Panc1 (cell line): ENCODE measurements at regions not wholly inside any gene's neighbourhood (a gene's known extent, or its start where the extent isn't known, plus 50 kb on each side); places are given as distances from the start of the nearest gene placed in this dataset.

Source experiments
- ATAC-seq: fragments of 200-7000 bp; cut with Tn5 transposase; 2 replicates; pipeline ENCODE4 v1.9.1; 2020; ENCODE audit warnings: mild to moderate bottlenecking, moderate library complexity
- BruUV-seq: library from RNA; stranded (reverse); fragments of 400-500 nt; replicated peaks from 2 replicates; lab custom pipeline; 2021; lab: Mats Ljungman, UMichigan
- CTCF ChIA-PET: fragments of 300-600 bp; sonication (Branson Sonifier 250); formaldehyde crosslinking; loops from one replicate; lab custom pipeline; 2022; ENCODE audit warnings: antibody characterized with exemption; lab: Charles Lee
- POLR2A ChIA-PET: fragments of 300-600 bp; sonication (Branson Sonifier 250); formaldehyde crosslinking; loops from one replicate; lab custom pipeline; 2022; ENCODE audit warnings: antibody characterized with exemption; lab: Charles Lee
- DNase-seq: peaks from one replicate; pipeline ENCODE4 v3.0.0-alpha.2; 2010; ENCODE audit warnings: low read depth, low spot score
- H3K27ac ChIP-seq: 2 replicates; pipeline ENCODE4 v1.5.1; 2011; ENCODE audit warnings: mild to moderate bottlenecking, low read length, inconsistent platforms
- H3K27me3 ChIP-seq: fragments of 200-500 bp; sonication (Bioruptor generic); 2 replicates; pipeline ENCODE4 v1.6.0; 2014; ENCODE audit warnings: low read length, inconsistent platforms; ENCODE audit not compliant: control insufficient read depth, insufficient read depth
- H3K36me3 ChIP-seq: fragments of 200-500 bp; sonication (Bioruptor generic); 2 replicates; pipeline ENCODE4 v1.5.1; 2014; ENCODE audit warnings: inconsistent platforms, mild to moderate bottlenecking, low read length, moderate library complexity; ENCODE audit not compliant: control insufficient read depth, insufficient read depth
- H3K4me1 ChIP-seq: 2 replicates; pipeline ENCODE4 v1.5.1; 2011; ENCODE audit warnings: inconsistent platforms, mild to moderate bottlenecking, low read length, moderate library complexity; ENCODE audit not compliant: control insufficient read depth, insufficient read depth
- H3K4me3 ChIP-seq, 2 experiments: 2 replicates each; pipeline ENCODE4 v1.5.1; 2011 to 2012; ENCODE audit warnings: low read depth in 2 of 2, low read length in 2 of 2, mild to moderate bottlenecking in 2 of 2, inconsistent platforms in 1 of 2, moderate library complexity in 1 of 2
- H3K9me3 ChIP-seq: fragments of 200-500 bp; sonication (Bioruptor generic); 2 replicates; pipeline ENCODE4 v1.5.1; 2014; ENCODE audit warnings: low read depth, mild to moderate bottlenecking, inconsistent platforms, low read length, moderate library complexity; ENCODE audit not compliant: control insufficient read depth, insufficient read depth
- CTCF ChIP-seq: fragments of 450-650 bp; IDR thresholded peaks from 2 replicates; pipeline ENCODE4 v1.5.1; 2017; ENCODE audit warnings: mild to moderate bottlenecking
- POLR2AphosphoS5 ChIP-seq: IDR thresholded peaks from 2 replicates; pipeline ENCODE4 v1.6.1; 2012; ENCODE audit warnings: mild to moderate bottlenecking, low read depth, low read length, moderate library complexity
- SIN3A ChIP-seq: IDR thresholded peaks from 2 replicates; pipeline ENCODE4 v1.6.1; 2012; ENCODE audit warnings: low read depth, mild to moderate bottlenecking, low read length, moderate library complexity, borderline replicate concordance; ENCODE audit not compliant: insufficient read depth
- TCF7L2 ChIP-seq: IDR thresholded peaks from 2 replicates; pipeline ENCODE4 v1.6.1; 2011; ENCODE audit warnings: mild to moderate bottlenecking, low read depth, low read length, inconsistent platforms
- in situ Hi-C: cut with HindIII; loops from 2 replicates; pipeline ENCODE4 v1.10.0; 2016; ENCODE audit warnings: low sequenced_read_pairs, low pct_unique_long_range_greater_than_20kb
- intact Hi-C: fragments of 100-400 bp; cut with micrococcal nuclease; formaldehyde crosslinking; loops from one replicate; pipeline ENCODE4 v1.10.0; 2022; ENCODE audit not compliant: unreplicated experiment
- TF ChIP-seq, protein P1 (sequence below), 2 experiments: IDR thresholded peaks; 2 replicates each; pipeline ENCODE4 v1.6.1; 2011 to 2012; ENCODE audit warnings: low read depth in 2 of 2, control low read depth in 1 of 2, low read length in 1 of 2, mild to moderate bottlenecking in 1 of 2, moderate library complexity in 1 of 2; ENCODE audit not compliant: insufficient read depth in 1 of 2

- no peak for TF ChIP-seq POLR2AphosphoS5
- TF ChIP-seq SIN3A: no peak
- Histone ChIP-seq H3K36me3 (no peaks in the 10 kb centered on the region), H3K27ac (no peak overlapping the region), H3K27me3 (no peaks in the 10 kb centered on the region), H3K4me1 (no peaks in the 10 kb centered on the region), H3K4me3 (no peak overlapping the region), H3K9me3 (no peaks in the 10 kb centered on the region)
- CTCF ChIA-PET: no interaction called here
- intact Hi-C loops: no loop called here
- no TSS peak for BruUV-seq
- in situ Hi-C loops: no loop called here
- POLR2A ChIA-PET: no interaction called here
- DNase-seq (no peak), ATAC-seq (no peak)
These were observed 517.4 kb downstream of the RAB28 start for GRCh38 chr4:12966726-12967125.

DNA sequence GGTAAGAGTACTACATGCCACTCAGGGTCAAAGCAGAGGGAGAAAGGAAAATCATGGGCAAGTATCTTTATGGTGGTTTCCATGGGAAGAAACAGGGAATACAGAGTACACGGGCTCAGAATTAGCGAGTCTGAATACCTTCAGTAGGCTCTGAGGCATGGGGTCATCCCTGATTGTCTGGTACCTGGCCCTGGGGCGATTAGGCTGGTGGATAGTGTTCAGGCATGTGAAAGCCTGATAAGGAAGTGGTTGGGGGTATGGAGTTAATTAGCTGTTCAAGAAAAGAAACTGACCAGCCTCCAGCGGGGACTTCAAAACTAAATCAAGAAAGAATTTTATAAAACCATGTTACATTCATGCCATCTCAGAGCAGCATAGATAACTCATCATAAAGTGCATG is 518.8 kb downstream of the RAB28 start:
- H3K36me3 ChIP-seq: no peaks in the 10 kb centered on the region
- no peak overlapping the region for H3K27ac ChIP-seq
- ChIA-PET CTCF (no interaction called here), POLR2A (no interaction called here)
- H3K4me3 ChIP-seq: no peak overlapping the region
- no peaks in the 10 kb centered on the region for H3K27me3 ChIP-seq
- no peak for ATAC-seq
- no peaks in the 10 kb centered on the region for H3K4me1 ChIP-seq
- intact Hi-C loops: no loop called here
- TF ChIP-seq CTCF: no peak
- no peak for TF ChIP-seq SIN3A
- TF ChIP-seq, protein P1, sequence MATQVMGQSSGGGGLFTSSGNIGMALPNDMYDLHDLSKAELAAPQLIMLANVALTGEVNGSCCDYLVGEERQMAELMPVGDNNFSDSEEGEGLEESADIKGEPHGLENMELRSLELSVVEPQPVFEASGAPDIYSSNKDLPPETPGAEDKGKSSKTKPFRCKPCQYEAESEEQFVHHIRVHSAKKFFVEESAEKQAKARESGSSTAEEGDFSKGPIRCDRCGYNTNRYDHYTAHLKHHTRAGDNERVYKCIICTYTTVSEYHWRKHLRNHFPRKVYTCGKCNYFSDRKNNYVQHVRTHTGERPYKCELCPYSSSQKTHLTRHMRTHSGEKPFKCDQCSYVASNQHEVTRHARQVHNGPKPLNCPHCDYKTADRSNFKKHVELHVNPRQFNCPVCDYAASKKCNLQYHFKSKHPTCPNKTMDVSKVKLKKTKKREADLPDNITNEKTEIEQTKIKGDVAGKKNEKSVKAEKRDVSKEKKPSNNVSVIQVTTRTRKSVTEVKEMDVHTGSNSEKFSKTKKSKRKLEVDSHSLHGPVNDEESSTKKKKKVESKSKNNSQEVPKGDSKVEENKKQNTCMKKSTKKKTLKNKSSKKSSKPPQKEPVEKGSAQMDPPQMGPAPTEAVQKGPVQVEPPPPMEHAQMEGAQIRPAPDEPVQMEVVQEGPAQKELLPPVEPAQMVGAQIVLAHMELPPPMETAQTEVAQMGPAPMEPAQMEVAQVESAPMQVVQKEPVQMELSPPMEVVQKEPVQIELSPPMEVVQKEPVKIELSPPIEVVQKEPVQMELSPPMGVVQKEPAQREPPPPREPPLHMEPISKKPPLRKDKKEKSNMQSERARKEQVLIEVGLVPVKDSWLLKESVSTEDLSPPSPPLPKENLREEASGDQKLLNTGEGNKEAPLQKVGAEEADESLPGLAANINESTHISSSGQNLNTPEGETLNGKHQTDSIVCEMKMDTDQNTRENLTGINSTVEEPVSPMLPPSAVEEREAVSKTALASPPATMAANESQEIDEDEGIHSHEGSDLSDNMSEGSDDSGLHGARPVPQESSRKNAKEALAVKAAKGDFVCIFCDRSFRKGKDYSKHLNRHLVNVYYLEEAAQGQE (IDR thresholded peaks at IDR 0.05; ENCODE audit: insufficient read depth in 1 of 2, low read depth in 2 of 2, low read length in 1 of 2): no peak
- no peak for TF ChIP-seq POLR2AphosphoS5
- TF ChIP-seq TCF7L2: no peak
- in situ Hi-C loops: no loop called here
- no peaks in the 10 kb centered on the region for H3K9me3 ChIP-seq
- no peak for DNase-seq
- BruUV-seq: no TSS peak

DNA sequence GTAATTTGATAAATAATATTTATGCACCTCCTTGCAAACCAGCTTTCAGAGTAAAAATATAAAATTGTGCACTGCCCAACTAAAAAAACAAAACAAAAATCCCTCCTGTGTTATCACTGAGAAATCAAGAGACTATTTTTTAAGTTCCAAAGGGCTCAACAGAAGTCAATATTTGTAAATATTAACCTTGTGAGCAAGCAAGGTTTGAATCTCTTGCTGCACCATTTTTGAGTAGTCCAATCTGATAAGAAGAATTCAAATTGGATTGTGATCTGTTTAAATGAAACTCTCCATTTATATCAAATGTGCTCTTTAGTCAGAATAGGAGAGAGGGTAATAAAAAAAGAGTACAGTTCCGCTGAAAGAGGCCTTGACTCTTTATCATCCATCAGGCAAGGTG is 520.2 kb downstream of the RAB28 start:
- no peak for ATAC-seq
- H3K36me3 ChIP-seq: no peaks in the 10 kb centered on the region
- CTCF ChIA-PET: no interaction called here
- no TSS peak for BruUV-seq
- no peaks in the 10 kb centered on the region for H3K27me3 ChIP-seq
- H3K9me3 ChIP-seq: no peaks in the 10 kb centered on the region
- DNase-seq: no peak
- TF ChIP-seq, protein P1 (IDR thresholded peaks at IDR 0.05; ENCODE audit: insufficient read depth in 1 of 2, low read depth in 2 of 2, low read length in 1 of 2): no peak
- no peak for TF ChIP-seq TCF7L2
- TF ChIP-seq SIN3A: no peak
- TF ChIP-seq POLR2AphosphoS5: no peak
- TF ChIP-seq CTCF: no peak
- no peak overlapping the region for H3K27ac ChIP-seq
- no peaks in the 10 kb centered on the region for H3K4me1 ChIP-seq
- no peak overlapping the region for H3K4me3 ChIP-seq
- in situ Hi-C loops (no loop called here), intact Hi-C loops (no loop called here)
- POLR2A ChIA-PET: no interaction called here
